HG03139 (cell line): ENCODE measurements at regions not wholly inside any gene's neighbourhood (a gene's known extent, or its start where the extent isn't known, plus 50 kb on each side); places are given as distances from the start of the nearest gene placed in this dataset.
"Not testable (repeated sequence)": the region's sequence is repeated elsewhere in the genome, so short reads cannot be mapped to it uniquely, and the experiment has no call there.

Experiments
- ATAC-seq: cut with Tn5 transposase; IDR thresholded peaks from one replicate; pipeline ENCODE4 v1.9.1; 2021; ENCODE audit not compliant: unreplicated experiment

DNA sequence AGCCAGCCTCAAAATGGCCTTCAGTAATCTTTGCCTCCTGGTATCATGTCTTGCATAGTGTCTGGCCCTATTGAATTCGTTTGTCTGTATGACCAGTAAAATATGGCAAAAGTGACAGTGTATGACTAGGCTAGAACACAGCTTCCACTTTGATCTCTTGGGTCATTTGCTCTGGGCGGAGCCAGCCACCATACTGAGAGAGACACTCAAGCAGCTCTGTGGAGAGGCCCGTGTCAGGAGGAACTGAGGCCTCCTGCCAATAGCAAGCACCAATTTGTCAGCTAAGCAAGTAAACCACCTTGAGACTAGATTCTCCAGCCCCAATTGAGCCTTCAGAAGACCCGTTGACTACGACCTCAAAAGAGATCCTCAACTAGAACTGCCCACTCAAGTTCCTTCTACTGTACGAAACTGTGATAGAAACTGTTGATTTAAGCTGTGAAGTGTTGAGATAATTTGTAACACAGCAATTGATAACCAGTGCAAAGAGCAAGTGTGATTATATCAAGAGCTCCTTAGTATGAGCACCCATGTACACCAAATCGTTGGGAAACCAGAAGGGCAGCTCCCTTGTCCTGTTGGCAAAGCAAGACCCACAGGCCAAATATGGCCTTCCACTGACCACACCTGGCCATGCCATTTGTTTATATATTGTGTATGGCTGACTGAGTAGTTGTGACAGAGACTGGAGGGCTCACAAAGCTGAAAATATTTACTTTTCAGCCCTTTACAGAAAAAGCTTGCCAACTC lies 52.7 kb upstream of the SERBP1 start:
- no peak for ATAC-seq

DNA sequence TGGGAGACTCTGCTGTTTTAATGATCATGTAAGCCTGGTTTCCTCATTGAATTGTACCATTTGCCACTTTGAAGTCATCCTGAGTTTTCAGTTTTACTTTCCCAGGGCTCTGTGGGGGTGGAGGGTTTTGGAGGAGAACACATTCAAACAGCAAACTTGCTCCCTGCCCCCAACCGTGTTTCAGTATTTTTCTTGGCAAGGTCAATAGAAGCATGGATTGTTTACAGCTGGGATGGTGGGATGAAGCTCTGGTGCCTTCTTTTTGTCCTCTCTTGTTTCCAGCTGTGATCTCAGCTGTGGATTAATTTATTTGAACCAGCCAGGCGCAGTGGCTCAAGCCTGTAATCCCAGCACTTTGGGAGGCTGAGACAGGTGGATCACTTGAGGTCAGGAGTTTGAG lies 54.3 kb upstream of the SERBP1 start:
- no peak for ATAC-seq

DNA sequence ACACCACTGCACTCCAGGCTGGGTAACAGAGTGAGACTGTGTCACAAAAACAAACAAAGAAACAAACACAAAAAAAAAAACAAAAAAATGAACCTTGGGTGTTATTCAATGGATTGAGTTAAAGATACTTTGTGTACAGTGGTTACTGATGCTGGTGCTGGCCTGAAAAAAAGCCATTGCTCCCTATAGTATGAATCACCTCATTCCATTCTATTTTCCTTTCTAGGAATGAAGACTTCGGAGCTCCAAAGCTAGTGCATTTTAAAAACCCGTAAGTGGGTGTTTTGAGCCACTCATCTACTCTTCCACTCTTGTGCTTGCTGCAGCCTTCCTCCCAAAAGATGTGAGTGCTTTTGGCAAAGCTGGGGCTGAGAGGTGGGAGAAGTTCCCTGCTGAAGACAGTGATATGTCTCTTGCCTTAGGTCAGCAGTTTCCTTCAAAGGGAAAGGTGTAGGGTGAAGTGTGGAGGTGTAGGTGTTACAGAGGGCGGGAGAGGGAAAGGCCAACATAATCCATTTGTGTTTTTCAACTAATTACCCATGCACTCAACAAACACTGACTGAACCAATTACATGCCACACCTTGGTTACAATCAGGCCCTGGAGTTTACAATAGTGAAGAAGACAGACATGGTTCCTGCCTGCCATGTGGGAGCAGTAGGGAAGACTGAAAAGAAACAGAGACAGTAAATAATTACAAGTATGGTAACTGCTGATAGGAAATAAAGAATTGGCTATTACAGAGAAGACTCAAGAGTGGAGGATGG lies 55.0 kb upstream of the SERBP1 start:
- ATAC-seq: no peak

DNA sequence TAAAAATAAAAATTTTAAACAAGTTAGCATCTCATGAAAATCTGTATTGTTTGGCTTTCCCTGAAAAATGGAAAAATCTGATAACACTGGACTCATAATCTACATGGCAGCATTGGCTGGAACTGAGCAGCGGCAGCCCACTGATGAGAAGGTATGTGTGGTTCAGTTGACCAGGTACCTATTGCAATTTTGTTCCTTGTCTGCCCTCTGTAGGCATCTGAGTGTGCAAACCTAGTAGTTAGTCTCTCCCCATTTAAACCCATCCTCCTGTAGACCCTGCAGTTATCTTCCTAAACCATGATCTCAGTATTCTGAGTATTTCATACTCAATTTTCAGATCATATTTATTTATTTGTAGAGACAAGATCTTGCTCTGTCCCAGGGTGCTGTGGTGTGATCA lies 59.4 kb upstream of the SERBP1 start:
- no peak for ATAC-seq

DNA sequence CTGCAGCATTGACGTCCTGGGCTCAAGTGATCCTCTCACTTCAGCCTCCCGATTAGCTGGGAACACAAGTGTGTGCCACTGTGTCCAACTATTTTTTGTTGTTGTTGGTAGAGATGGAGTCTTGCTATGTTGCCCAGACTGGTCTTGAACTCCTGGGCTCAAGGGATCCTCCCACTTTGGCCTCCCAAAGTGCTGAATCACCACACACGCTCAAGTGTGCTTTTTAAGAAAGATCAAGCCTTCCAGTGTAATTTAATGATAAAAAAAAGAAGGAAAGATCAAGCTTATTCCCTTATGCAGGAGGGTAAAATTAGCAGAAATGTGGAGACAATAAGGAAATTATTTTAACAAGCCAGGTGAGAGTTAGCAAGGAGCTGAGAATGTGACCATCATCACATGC lies 61.1 kb upstream of the SERBP1 start:
- no peak for ATAC-seq

DNA sequence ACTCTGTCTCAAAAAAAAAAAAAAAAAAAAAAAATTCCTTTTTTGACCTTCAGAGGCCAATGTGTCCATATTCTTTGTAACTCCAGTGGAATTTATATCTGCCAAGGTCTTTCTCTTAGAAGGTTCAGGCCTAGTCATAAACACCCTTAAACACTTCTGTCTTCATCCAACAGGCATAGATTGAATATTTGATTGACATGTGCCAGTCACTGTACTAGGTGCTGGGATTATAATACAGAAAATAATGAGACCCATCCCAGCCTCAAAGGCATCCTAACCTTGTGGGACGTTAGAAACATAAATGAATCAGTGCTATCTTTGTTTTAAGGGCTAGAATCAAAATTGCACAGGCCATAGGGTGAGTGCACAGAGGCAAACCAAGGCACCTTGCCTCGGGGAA lies 62.9 kb upstream of the SERBP1 start:
- ATAC-seq: no peak

DNA sequence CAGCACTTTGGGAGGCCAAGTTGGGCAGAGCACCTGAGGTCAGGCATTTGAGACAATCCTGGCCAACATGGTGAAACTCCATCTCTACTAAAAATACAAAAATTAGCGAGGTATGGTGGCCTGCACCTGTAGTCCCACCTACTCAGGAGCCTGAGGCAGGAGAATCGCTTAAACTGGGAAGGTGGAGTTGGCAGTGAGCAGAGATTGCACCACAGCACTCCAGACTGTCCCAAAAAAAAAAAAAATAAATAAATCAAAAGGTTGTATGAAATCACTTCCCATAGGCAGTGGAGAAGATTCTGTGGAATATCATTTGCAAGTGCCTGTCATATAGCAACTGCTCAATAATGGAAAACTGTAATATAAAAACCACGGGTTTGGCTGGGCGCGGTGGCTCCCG lies 65.1 kb upstream of the SERBP1 start:
- no peak for ATAC-seq

DNA sequence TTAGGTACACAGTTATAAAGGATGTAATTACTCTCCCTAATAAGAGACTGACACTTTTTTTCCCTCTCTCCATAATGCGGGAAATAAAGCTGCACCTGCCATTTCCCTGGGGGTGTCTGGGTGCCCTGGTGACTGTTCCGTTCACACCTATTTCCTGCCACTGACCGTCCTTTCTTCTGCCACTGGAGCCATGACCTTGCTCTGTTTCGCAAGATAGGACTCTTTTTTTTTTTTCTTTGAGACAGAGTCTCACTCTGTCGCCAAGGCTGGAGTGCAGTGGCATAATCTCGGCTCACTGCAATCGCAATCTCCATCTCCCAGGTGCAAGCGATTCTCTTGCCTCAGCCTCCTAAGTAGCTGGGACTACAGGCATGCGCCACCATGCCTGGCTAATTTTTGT lies 66.1 kb upstream of the SERBP1 start:
- ATAC-seq: no peak

DNA sequence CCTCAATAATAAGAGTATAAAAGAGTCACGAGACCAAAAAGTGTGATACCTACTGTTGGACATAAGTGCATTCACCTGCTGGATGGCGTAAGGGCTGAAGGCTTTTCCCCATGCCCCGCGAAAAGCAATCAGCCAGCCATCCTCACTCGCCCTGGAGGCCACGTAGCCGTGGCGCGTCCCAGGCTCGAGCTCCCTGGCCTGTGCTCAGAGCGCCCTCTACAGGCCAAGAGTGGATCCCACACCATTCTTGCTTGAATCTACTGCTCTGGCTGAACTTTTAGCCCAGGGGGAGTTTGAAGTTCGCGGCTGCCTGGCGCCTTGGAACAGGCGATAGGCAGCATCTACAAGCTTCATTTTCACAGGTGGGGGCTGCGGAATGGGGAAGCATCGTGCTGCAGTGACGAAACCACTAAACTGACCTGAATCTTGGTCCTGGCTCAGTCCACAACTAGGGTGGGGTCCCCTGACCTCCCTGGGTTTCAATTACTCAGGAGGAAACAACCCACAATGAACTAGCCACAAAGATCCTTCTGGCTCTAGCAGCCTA lies 70.3 kb upstream of the SERBP1 start:
- peak; percentile 98 for ATAC-seq

DNA sequence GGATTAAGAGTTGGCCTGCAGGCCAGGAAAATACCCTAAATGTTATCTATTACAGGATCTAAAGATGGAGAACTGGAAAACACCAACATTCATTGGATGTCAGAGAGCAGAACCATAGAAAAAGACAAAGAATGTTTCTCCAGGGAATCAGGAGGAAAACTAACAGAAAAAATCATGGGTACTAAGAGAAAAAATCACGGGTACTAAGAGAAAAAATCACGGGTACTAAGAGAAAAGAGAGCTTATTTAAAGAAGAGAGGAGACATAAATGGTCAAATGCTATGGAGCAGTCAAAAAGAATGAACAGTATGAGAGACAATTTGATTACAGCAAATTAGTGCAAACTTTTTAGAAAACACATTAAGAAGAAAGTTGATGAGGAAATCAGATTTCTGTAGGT lies 73.8 kb upstream of the SERBP1 start:
- no peak for ATAC-seq

DNA sequence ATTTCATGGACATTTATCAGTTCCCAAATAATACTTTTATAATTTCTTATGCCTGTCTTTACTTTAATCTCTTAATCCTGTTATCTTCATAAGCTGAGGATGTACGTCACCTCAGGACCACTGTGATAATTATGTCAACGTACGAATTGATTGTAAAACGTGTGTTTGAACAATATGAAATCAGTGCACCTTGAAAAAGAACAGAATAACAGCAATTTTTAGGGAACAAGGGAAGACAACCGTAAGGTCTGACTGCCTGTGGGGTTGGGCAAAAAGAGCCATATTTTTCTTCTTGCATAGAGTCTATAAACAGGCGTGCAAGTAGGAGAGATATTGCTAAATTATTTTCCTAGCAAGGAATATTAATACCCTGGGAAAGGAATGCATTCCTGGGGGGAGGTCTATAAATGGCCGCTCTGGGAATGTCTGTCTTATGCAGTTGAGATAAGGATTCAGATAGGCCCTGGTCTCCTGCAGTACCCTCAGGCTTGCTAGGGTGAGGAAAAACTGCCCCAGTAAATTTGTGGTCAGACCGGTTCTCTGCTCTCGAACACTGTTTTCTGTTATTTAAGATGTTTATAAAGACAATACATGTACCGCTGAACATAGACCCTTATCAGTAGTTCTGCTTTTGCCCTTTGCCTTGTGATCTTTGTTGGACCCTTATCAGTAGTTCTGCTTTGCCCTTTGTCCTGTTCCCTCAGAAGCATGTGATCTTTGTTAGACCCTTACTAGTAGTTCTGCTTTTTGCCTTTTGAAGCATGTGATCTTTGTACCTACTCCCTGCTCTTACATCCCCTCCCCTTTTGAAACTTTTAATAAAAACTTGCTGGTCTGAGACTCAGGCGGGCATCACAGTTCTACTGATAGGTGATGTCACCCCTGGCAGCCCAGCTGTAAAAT lies 83.4 kb upstream of the SERBP1 start:
- ATAC-seq: not testable (repeated sequence)

DNA sequence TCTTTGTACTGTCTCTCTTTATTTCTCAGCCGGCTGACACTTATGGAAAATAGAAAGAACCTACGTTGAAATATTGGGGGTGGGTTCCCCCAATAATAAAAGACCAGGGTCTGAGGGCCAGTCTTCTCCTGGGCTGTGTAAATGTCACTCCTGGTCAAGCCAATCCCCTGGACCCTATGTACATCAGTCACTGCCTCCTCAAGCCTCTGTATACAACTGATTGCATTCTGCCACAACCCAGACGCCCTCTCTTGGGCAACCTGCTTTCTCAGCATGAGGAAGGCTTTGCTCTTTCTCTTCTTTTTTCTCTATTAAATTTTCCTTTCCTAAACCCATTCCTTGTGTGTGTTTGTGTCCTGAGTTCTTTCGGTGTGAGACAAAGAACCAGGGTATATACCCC lies 84.1 kb upstream of the SERBP1 start:
- ATAC-seq: no peak

DNA sequence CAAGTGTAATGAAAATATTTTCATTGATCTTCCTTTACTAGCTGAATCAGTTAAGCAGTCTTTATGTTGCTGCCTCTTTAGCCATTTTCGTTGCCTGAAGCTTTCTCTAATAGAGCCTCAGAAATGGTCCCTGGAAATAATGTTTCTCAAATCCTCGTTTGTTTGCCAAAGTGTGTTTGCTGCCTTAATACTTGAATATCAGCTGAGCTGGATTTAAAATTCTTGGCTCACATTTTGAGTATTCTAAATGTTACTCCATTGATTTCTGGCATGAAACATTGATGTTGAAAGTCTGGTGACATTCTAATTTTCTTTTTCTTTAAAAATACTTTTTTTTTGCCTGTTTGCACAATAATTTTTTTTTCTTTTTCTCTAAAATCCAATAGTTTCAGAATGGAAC lies 84.6 kb upstream of the SERBP1 start:
- no peak for ATAC-seq

DNA sequence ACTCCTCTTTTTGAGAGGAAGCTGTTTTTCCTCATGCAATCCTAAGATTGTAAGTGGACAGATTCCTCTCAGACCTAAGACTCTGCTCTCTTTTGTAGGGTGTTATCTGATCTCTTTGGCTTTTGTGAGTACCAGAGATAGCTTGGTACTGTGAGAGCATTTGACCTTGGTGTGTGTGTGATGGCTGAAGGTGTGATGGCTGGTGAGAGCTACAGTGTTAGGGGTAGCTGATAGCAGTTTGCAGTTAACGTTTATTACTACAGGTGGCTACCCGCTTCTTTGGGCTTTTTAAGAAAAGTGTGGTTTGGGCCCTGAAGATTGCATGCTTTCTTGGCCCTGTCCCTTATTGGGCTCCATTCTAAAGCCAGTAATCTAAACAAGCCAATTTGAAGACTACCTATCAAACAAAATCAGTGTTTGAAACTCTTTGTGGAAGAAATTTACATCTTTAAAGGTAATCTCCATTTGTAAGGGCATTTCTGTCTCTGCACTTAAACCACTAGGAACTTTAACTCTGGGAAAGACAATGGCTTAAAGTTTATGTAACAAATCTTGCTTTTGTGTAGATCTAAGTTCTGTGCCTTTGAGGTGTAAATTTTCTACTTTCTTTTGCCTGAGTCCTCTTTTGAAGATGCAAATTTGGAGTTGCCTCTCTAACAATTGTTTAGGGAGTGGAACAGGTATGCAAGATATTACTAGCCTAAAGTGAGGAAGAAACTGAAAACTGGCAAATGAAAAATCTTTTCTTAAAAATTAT lies 85.3 kb upstream of the SERBP1 start:
- ATAC-seq: no peak

DNA sequence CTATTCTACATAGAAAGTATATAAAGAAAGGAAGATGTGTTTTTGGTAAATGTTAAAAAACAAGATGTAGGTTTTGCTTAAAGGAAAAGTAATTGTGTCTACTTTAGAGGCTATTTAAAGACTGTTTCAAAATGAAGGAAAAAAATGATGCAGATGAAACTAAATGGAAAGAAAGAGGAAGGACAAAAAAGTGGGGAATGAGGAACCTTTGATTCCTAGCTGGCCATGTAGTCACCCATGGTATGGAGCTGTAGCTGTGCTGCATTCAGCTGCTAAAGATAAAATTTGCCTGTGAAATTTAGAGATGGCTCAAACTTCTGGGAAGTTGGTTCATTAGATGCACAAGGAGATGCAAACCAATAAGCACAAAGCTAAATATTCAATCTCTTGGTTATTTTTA lies 86.8 kb upstream of the SERBP1 start:
- no peak for ATAC-seq

DNA sequence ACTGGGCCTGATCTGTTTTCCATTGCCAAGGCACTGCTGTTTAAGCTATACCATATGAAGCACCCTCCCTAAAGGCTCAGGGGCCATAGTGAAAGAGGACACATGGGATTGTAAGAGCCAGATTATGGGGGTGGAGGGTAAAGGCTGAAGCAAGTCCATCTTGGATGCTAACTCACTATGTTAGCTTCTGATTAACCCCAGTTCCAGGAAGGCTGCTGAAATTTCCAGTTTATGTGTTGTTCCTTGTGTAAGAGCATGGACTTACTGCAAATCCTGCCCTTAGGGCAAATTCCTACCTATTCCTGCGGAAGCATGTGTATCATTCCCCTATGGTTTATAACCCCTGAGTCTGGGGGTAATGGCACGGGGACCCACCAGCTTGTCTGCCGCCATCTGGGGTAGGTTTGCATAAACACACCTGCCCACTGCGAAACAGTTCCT lies 91.8 kb upstream of the SERBP1 start:
- ATAC-seq: no peak

DNA sequence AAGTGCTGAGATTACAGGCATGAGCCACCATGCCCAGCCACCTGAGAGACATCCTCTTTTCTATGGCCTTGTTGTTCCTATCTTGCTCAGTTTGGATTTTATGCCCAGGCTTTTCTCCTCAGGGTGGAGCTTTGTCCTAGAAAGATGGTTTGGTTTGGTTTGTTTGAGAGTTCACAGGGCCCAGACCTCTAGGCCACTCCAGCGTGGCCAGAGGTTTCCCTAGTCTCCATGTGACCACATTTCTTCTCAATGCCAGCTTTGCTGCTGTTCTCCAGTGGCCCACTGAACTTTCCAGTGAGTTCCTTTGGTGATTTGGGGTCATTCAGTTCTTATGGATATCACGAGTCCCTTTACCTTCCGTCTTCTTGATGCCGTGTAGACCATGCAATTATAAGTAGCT lies 92.6 kb upstream of the SERBP1 start:
- no peak for ATAC-seq

DNA sequence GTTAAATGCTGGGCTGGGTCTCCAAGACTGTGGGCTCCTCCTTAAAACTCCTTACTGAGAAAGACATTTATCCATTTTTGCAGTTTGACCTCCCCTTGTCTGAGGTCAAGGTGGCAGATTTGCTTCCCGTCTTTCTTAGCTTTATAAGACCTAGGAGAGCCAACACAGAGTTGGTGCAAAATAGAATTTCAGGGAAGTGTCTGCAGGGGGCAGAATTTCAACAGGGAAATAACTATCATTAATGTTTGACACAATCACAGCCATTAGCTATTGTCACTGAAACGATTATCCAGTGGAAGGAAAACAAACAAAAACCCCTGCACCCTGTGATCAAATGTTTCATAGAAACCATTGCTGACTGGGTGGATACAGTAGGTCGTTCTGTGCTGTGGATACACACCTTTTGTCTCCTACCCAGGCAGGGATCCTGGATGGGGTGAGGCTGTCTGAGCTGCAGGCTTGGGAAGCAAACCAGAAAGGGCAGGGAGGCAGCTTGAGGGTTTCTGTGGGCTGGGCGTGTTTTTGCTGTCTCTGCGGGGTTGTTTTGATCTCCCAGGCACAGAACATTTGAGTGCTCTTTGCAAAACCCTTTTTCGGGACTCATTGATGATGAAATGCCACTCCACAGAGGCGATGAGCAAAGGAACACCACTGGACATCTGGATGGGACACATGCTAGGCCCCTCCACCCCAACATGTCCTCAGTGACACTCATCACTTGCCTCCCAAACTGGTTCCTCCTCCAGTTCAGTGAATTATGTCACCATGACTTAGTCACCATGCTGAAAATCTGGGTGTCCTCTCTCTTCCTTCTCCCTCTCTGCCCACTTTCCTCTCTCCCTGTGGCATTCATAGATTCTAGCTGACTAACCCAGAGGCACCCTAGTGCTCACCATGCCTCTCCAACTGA lies 94.2 kb upstream of the SERBP1 start:
- ATAC-seq: no peak

DNA sequence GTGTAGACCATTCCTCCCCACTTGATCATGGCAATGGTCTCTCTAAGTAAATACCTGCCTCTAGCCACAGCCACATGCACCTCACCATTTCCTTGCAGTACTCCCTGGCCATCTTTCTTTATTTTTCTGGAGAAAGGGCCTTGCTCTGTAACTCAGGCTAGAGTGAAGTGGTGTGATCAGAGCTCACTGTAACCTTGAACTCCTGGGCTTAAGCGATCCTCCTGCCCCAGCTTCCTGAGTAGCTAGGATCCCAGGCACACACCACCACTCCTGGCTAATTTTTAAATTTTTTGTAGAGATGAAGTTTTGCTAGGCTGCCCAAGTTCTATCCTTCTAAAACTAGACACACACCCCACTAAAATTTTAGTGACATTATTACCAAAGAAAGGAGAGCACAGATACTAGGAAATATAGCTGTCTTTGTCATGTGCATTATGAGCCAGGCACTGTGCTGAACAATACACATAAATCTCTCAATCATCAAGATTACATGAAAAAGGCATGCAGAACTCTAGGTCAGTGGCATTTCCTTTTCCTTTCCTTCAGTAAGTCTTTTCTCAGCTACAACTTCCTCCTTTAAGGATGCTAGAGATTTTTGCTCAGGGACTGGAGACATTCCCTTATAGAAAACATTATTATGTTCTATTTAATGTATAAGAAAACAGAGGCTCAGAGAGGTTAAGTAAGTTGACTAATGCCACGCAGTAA lies 95.0 kb upstream of the SERBP1 start:
- no peak for ATAC-seq
